ENCODE measurements at regions not wholly inside any gene's neighbourhood (a gene's known extent, or its start where the extent isn't known, plus 50 kb on each side); places are given as distances from the start of the nearest gene placed in this dataset.

- Mint-ChIP-seq H3K27ac (no peak overlapping the region), H3K4me3 (no peak overlapping the region), H3K27me3 (no peaks in the 10 kb centered on the region), H3K4me1 (peaks cover 47% of the 10 kb centered on the region), H3K9me3 (peaks cover 15% of the 10 kb centered on the region), H3K36me3 (peaks cover 39% of the 10 kb centered on the region)
- ATAC-seq: no peak
These were observed 158.4 kb downstream of the KLF12 start for GRCh38 chr13:73975767-73976166.

- Mint-ChIP-seq H3K4me3 (no peak overlapping the region), H3K4me1 (peaks cover 44% of the 10 kb centered on the region), H3K36me3 (peaks cover 44% of the 10 kb centered on the region), H3K27me3 (no peaks in the 10 kb centered on the region), H3K9me3 (peaks cover 15% of the 10 kb centered on the region), H3K27ac (peak overlapping the region; percentile 36)
- ATAC-seq: no peak
These were observed 160.2 kb downstream of the KLF12 start for GRCh38 chr13:73974051-73974450.

- no peak for ATAC-seq
- Mint-ChIP-seq H3K36me3 (peaks cover 37% of the 10 kb centered on the region), H3K27ac (peak overlapping the region; percentile 36), H3K4me3 (no peak overlapping the region), H3K9me3 (peaks cover 15% of the 10 kb centered on the region), H3K4me1 (peaks cover 47% of the 10 kb centered on the region), H3K27me3 (no peaks in the 10 kb centered on the region)
These were observed 161.0 kb downstream of the KLF12 start for GRCh38 chr13:73973156-73973555.

GRCh38 chr13:73972545-73972944 is 161.7 kb downstream of the KLF12 start:
- peak overlapping the region; percentile 36 for H3K27ac Mint-ChIP-seq
- peaks cover 53% of the 10 kb centered on the region for H3K4me1 Mint-ChIP-seq
- no peaks in the 10 kb centered on the region for H3K27me3 Mint-ChIP-seq
- ATAC-seq: no peak
- H3K4me3 Mint-ChIP-seq: peak overlapping the region; percentile 7
- H3K36me3 Mint-ChIP-seq: peaks cover 31% of the 10 kb centered on the region
- peaks cover 15% of the 10 kb centered on the region for H3K9me3 Mint-ChIP-seq

GRCh38 chr13:73971481-73971880 is 162.7 kb downstream of the KLF12 start:
- peaks cover 28% of the 10 kb centered on the region for H3K36me3 Mint-ChIP-seq
- peaks cover 61% of the 10 kb centered on the region for H3K4me1 Mint-ChIP-seq
- no peak overlapping the region for H3K27ac Mint-ChIP-seq
- H3K4me3 Mint-ChIP-seq: no peak overlapping the region
- no peaks in the 10 kb centered on the region for H3K27me3 Mint-ChIP-seq
- no peak for ATAC-seq
- peaks cover 15% of the 10 kb centered on the region for H3K9me3 Mint-ChIP-seq

- peaks cover 63% of the 10 kb centered on the region for H3K4me1 Mint-ChIP-seq
These were observed 163.7 kb downstream of the KLF12 start for GRCh38 chr13:73970421-73971055.

GRCh38 chr13:73967397-73968165 is 166.6 kb downstream of the KLF12 start:
- Mint-ChIP-seq H3K36me3 (peaks cover 6% of the 10 kb centered on the region), H3K4me1 (peaks cover 58% of the 10 kb centered on the region), H3K4me3 (peak overlapping the region; percentile 50), H3K9me3 (no peaks in the 10 kb centered on the region), H3K27ac (peak overlapping the region; percentile 75), H3K27me3 (no peaks in the 10 kb centered on the region)
- ATAC-seq: peak; percentile 100

More at GRCh38 chr13:73970421-73971055, 163.7 kb downstream of the KLF12 start:
- Mint-ChIP-seq H3K27ac (no peak overlapping the region), H3K9me3 (peaks cover 10% of the 10 kb centered on the region), H3K4me3 (no peak overlapping the region), H3K36me3 (peaks cover 20% of the 10 kb centered on the region), H3K27me3 (no peaks in the 10 kb centered on the region)
- ATAC-seq: no peak

GRCh38 chr13:73966331-73966730 is 167.9 kb downstream of the KLF12 start:
- peaks cover 64% of the 10 kb centered on the region for H3K4me1 Mint-ChIP-seq
- H3K27me3 Mint-ChIP-seq: no peaks in the 10 kb centered on the region
- no peaks in the 10 kb centered on the region for H3K9me3 Mint-ChIP-seq
- H3K4me3 Mint-ChIP-seq: no peak overlapping the region
- H3K27ac Mint-ChIP-seq: peak overlapping the region; percentile 75
- peaks cover 17% of the 10 kb centered on the region for H3K36me3 Mint-ChIP-seq
- ATAC-seq: no peak

- Mint-ChIP-seq H3K4me3 (no peak overlapping the region), H3K4me1 (peaks cover 48% of the 10 kb centered on the region), H3K27me3 (no peaks in the 10 kb centered on the region), H3K36me3 (peaks cover 16% of the 10 kb centered on the region), H3K9me3 (no peaks in the 10 kb centered on the region), H3K27ac (no peak overlapping the region)
- no peak for ATAC-seq
These were observed 171.9 kb downstream of the KLF12 start for GRCh38 chr13:73962284-73962683.

- Mint-ChIP-seq H3K4me1 (peaks cover 45% of the 10 kb centered on the region), H3K36me3 (peaks cover 16% of the 10 kb centered on the region), H3K27ac (peak overlapping the region; percentile 6), H3K4me3 (no peak overlapping the region), H3K27me3 (no peaks in the 10 kb centered on the region), H3K9me3 (peaks cover 3% of the 10 kb centered on the region)
- ATAC-seq: no peak
These were observed 173.0 kb downstream of the KLF12 start for GRCh38 chr13:73961181-73961580.

GRCh38 chr13:73960474-73960873 is 173.7 kb downstream of the KLF12 start:
- Mint-ChIP-seq H3K36me3 (peaks cover 16% of the 10 kb centered on the region), H3K27me3 (no peaks in the 10 kb centered on the region), H3K27ac (no peak overlapping the region), H3K4me3 (no peak overlapping the region), H3K9me3 (peaks cover 3% of the 10 kb centered on the region), H3K4me1 (peaks cover 44% of the 10 kb centered on the region)
- ATAC-seq: no peak

GRCh38 chr13:73958657-73959397 is 175.4 kb downstream of the KLF12 start:
- no peak for ATAC-seq

GRCh38 chr13:73957889-73958288 is 176.3 kb downstream of the KLF12 start:
- Mint-ChIP-seq H3K36me3 (peaks cover 16% of the 10 kb centered on the region), H3K27me3 (no peaks in the 10 kb centered on the region), H3K9me3 (peaks cover 3% of the 10 kb centered on the region), H3K4me1 (peaks cover 37% of the 10 kb centered on the region), H3K4me3 (no peak overlapping the region), H3K27ac (peak overlapping the region; percentile 42)
- no peak for ATAC-seq

More at GRCh38 chr13:73958657-73959397, 175.4 kb downstream of the KLF12 start:
- Mint-ChIP-seq H3K9me3 (peaks cover 3% of the 10 kb centered on the region), H3K36me3 (peaks cover 16% of the 10 kb centered on the region), H3K27ac (no peak overlapping the region), H3K4me1 (peaks cover 38% of the 10 kb centered on the region), H3K27me3 (no peaks in the 10 kb centered on the region), H3K4me3 (no peak overlapping the region)

- H3K4me1 Mint-ChIP-seq: peaks cover 40% of the 10 kb centered on the region
- no peaks in the 10 kb centered on the region for H3K27me3 Mint-ChIP-seq
- peaks cover 20% of the 10 kb centered on the region for H3K36me3 Mint-ChIP-seq
- peaks cover 3% of the 10 kb centered on the region for H3K9me3 Mint-ChIP-seq
- ATAC-seq: no peak
- H3K4me3 Mint-ChIP-seq: no peak overlapping the region
- no peak overlapping the region for H3K27ac Mint-ChIP-seq
These were observed 177.3 kb downstream of the KLF12 start for GRCh38 chr13:73956795-73957408.

- Mint-ChIP-seq H3K27ac (peak overlapping the region; percentile 8), H3K27me3 (no peaks in the 10 kb centered on the region), H3K36me3 (peaks cover 15% of the 10 kb centered on the region), H3K4me3 (no peak overlapping the region), H3K4me1 (peaks cover 40% of the 10 kb centered on the region), H3K9me3 (peaks cover 3% of the 10 kb centered on the region)
- no peak for ATAC-seq
These were observed 178.2 kb downstream of the KLF12 start for GRCh38 chr13:73955977-73956500.

All from stimulated activated memory B cell treated with anti-CD40 and anti-IgM and Interleukin-4, amounts not matched to agents 10 μg/mL and 1 μg/mL and 100 μg/mL, for 72 hours (primary cell).